NT2/D1 (cell line): ENCODE measurements at regions not wholly inside any gene's neighbourhood (a gene's known extent, or its start where the extent isn't known, plus 50 kb on each side); places are given as distances from the start of the nearest gene placed in this dataset.

ENCODE experiments used
- SUZ12 ChIP-seq: IDR thresholded peaks from 2 replicates; pipeline ENCODE4 v1.6.1; 2011; ENCODE audit not compliant: insufficient read length, insufficient read depth; ENCODE audit errors: extremely low read depth
- YY1 ChIP-seq: IDR thresholded peaks from 2 replicates; pipeline ENCODE4 v1.6.1; 2011; ENCODE audit not compliant: insufficient read length, insufficient read depth

- TF ChIP-seq SUZ12 (no peak), YY1 (no peak)
Measured at GRCh38 chr2:194294156-194294555, 1362.9 kb upstream of the SLC39A10 start.
